GM18861 (cell line): ENCODE measurements at regions not wholly inside any gene's neighbourhood (a gene's known extent, or its start where the extent isn't known, plus 50 kb on each side); places are given as distances from the start of the nearest gene placed in this dataset.

Source experiments
- ATAC-seq: cut with Tn5 transposase; IDR thresholded peaks from one replicate; pipeline ENCODE4 v1.9.1; 2021; ENCODE audit not compliant: unreplicated experiment

DNA sequence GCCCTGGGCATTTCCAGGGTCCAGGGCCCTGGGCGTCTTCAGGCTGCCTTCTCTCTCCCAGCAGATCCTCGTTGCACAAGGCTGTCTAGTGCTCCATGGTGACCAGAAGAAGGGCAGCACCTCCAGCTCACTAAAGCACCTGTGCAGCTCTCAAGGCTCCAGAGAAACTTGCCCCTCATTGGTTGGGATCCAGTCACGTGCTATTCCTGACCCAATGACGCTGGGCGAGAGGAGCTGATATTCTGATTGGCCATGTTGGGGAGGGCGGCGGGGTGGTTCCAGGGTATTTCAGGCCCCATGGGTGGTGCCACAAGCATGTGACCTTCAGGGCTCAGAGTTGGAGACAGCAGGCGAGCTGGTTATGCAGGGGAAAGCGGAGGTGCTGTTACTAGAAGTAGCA lies 309.1 kb downstream of the TOX3 start:
- ATAC-seq = no peak

DNA sequence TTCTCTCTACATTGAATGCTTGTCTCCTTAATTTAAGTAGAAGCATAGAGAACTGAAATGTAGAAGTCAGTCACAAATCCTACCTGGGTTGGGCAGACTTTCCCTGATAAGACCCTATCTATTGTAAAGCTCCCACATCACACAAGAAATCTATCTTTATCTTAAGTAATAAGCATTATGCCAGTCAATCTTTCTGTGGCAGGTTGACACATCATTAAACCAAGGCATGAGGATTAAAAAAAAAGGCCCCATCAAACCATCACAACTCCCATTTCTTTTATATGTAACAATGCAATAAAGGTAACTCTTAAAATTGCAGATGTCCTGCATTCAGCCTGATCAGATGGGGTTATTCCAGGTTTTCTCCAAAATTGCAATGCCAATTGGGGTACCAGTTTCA lies 311.8 kb downstream of the TOX3 start:
- no peak for ATAC-seq

DNA sequence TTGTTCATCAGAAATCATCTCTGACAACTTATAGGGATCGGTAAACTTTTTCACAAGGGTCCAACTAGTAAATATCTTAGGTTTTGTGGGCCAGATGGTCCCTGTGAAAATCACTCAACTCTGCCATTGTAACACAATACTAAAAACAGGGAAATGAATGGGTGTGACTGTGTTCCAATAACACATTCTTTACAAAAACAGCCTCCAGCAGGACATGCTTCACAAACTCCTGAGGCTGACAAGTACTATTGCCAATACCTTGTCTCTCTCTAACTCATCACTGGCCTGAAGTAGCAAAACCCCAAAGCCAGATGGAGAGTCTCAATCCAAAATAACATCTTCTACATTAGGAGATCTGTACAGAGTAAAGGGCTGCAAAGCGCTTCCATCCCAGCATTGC lies 312.3 kb downstream of the TOX3 start:
- no peak for ATAC-seq

DNA sequence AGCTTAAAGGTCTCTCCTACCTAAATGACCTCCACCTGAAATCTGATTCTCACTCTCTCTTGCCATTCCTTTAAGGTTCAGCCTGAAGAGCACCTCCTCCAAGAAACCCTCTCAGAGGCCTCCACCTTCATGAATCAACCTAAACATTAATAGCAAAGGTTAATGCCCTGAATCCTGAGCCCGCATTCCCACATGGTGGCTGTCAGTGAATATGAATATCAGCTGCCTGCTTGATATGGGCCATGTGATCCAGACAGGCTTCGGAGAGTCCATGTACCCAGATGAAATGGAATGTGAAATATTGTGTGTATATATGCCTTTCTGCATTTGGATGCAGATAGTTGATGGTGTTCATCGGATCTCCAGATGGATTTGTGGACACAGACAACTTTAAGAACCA lies 317.5 kb downstream of the TOX3 start:
- ATAC-seq = no peak

DNA sequence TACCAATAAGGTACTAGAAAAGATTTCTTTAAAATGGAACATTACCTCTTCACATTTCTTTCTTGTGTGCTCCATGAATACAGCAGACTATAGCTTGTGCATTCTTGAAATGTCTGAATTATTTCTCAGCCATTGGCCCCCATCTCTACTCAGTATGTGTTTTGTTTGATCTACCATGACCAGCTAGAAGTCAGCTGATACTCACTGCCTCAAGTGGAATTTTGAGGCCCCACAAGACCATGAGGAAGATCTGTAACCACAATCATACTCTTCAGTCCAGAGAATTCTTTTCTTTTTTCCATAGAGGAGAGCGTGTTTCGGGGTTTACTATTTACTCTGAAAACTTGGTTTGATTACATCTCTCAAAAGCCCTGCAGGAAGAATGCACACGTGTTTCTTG lies 319.1 kb downstream of the TOX3 start:
- no peak for ATAC-seq

DNA sequence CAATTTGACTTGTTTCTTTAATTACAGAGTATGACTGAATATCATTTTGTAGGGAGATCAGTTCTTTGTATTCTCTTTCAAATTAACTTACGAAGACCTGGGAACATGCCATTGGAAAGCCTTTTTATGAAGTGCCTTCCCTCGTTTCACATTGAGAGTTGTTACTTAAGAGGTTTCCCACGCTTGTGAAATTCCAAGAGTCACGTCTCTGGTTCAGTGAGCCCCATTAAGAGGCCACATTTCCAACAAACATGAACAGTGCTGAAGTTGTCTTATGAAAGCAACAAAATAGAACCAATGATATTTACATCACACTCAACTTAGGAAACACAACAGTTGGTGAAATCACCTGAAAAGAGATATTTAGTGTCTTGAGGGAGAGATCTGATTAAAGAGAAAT lies 334.1 kb downstream of the TOX3 start:
- ATAC-seq = no peak

DNA sequence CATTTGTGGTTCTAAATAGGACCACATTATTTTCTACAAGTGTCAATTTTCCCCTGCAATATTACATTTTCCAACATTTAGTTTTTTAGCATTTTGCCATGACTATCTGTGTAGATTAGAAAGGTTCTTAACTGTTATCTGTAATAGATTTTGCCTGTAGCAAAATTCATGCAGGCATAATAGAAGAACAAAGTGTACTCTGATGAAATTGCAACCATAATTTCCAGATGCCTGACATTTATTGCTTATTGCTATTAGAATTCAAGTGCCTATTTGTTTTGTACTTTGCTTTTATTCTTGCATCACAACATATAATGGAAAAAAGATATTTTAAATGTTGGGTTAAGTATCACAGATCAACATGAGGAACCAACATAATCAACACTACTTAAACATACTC lies 337.7 kb downstream of the TOX3 start:
- ATAC-seq = no peak

DNA sequence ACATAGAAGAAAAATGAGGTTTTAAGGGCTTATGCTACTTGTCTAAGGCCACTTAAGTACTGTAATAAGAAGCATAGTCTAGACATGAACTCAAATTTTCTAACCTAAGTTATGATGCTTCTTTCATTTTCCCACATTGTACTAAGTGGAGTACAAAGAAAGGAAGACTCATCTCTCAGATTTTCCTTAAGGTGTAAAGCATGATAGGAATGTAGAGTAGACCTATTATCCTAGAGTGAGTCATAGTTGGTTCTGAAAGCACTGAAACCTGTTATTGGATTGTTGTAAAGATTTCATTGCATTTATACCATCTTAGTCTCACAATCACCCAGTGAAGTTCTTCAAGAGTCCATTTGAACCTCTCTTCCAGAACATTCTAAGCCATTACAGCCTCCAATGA lies 343.8 kb downstream of the TOX3 start:
- ATAC-seq = no peak

DNA sequence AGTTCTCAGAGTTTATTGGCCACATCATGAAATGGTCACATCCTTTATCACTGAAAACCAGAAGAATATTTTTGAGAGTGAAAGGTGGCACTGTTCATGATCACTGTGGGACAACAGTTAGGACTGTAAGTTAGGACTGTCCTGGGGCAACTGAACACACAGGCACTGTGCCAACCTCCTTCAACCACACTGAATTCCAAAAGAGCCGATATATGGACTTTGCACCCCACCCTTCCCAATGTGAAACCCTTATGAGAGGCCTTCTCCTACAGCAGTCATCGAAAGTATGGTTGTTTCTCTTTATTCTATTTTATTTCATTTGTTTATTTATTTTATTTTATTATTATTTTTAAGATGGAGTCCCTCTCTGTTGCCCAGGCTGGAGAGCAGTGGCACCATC lies 353.5 kb downstream of the TOX3 start:
- ATAC-seq = no peak

DNA sequence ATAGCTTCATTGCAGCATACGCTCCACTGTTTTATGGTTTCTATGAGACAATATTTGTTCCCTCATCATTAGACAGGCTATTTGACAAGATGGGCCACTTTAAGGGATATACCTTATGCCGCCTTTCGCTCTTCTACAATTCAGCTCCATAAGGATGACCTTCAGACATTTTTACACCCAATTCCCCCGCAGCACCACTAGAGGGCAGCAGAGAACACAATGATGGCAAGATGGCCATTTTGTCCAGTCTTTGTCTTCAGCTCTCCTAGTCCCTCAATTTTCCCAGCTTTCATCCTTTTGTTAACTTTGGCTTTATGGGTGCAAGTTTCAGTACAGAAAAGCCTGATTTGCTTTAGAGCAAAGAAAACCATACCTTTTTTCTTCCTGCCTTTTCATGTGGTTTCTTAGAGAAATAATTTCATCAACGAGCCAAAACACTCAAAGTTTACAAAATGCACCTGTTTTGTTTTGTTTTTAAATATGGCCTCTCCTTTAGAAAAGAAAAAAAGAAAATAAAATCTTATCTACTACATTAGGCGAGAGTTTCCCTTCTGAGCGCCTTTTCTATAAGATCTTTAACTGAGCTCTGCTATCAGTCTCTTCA lies 355.3 kb downstream of the TOX3 start:
- no peak for ATAC-seq

DNA sequence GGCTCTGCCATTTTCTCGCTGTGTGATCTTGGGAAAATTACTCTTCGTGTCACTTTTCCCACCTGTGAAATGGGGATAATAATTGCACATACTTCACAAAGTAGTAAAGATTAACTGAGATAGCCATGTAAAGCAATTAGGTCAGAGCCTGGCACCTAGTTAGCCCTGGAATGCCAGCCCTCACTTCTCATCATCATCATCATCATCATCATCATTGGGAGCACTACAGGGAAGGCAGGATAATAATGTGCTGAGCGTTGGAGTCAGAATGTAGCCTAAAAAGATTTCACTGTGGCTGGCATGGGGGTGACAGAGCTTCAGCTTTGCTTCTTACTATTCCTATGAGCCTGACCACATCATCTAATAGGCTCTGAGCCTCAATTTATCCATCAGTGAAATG lies 362.6 kb downstream of the TOX3 start:
- ATAC-seq = no peak

DNA sequence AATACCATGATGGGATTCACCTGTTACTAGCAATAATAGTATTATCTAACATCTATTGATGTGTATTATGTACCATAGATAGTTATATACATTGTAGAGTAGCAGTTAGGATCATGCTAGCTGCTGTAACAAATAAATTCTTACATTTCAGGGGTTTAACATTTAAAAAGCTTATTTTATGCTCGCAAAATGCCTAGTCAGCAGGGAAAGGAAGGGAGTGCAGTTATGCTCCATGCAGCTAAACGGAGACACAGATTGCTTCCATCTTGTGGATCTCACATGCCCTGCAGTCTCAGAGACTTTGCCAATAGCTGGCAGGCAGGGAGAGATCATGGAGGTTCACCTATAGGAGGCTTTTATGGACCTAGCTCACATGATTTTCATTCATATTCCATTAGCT lies 364.1 kb downstream of the TOX3 start:
- no peak for ATAC-seq

DNA sequence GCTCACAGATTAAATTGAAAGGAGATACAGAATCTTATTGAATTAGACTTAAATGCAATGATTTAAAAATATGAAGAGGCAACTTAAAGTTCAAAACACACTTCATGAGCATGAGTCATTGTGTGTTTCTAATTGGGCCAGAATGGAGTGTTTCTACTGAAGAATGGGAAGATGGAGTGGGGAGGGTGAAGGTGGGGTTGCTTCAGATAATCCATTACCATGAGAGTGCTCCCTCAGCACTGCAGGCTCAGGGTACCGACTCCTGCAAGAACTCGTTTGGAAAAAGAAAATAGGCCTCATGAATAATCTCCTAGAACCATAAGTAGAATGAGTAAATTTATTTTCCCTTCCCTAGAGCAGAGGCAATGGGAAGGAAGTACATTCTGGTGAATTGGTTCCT lies 372.8 kb downstream of the TOX3 start:
- no peak for ATAC-seq

DNA sequence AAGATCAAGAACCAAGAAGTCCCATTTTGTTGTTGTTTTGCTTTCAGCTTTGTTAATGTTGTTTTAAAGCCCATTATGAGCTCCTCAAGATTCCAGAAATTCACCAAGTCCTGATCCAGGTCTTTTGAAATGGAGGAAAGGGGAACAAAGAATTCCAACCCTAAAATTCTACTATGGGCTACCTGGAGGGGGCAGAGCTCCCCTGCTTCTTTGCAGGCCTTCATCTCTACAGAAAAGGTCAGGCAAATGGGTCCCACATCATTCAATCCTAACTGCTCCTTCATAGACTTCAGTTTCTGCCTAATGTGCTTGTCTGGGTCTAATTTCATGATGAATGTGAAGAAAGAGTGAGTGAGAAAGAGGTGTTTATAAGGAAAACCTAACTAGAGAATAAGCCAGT lies 375.5 kb downstream of the TOX3 start:
- ATAC-seq = no peak

DNA sequence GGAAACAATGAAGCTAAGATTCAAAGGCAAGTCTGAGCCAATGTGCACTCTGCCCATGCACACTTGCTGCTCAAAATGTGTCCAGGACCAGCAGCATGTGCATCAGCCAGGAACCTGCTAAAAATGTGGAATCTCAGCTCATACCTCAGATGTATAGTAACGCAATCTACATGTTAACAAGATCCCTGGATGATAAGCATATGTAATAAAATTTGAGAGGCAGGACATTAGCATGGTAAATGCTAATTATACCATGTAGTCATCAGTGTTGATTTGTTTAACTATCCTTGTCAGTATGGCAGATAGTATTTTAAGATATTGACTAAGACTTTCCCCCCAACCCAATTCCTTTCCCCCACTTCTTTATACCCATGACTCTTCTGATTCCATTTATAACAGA lies 379.6 kb downstream of the TOX3 start:
- no peak for ATAC-seq

DNA sequence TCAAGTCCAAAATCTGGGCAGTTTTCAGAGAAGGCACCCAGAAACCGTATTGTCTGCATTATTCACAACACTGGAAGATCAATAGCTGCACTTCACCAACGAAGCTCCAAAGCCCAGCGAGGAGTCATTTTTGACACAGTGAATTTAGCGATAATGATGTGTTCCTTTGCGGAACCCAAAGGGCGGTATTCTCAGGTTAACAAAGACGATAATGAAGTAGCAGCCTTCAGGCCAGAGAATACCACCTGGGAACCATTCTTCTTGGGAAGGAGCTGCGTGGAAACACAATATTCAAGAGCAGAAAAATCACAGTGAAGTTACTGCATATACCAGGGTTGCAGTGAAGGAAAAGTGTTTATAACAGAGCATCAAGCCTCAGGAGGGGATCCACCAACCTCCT lies 381.0 kb downstream of the TOX3 start:
- no peak for ATAC-seq

DNA sequence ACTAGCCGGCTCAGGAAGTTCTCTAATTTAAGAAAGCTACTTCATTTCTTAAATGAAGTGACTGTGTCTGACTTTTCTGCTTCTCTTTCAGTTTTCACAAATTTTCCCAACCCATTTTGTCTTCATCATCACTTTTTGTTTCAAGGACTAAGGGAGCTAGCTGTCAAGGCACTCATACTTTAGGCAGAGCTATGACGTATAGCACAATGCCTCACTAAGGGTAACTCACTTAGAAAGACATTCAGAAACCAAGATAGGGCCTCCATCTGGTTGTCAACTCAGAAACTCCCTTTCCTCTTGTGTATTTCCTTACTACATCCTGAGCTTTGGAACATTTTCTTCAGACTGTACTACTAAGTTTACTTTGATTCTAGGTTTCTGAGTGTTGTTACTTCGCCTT lies 397.9 kb downstream of the TOX3 start:
- no peak for ATAC-seq

DNA sequence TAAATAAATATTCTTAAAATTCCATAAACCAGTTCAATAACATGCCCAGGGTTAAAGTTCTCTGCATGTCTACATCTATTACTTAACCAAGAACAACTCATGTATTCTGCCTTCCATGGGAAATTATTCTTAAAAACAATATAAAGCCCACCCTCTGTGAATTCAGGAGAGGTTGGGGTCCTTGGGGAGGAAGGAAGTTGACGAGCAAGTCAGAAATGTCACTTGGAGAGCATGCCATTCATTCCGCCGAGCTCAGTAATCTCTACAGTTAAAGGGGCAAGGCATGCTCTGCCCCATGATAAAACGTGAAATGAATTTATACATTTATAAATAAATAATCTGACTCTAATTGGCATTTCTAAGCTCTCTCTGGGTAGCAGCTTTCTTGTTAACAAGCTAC lies 405.1 kb downstream of the TOX3 start:
- no peak for ATAC-seq

DNA sequence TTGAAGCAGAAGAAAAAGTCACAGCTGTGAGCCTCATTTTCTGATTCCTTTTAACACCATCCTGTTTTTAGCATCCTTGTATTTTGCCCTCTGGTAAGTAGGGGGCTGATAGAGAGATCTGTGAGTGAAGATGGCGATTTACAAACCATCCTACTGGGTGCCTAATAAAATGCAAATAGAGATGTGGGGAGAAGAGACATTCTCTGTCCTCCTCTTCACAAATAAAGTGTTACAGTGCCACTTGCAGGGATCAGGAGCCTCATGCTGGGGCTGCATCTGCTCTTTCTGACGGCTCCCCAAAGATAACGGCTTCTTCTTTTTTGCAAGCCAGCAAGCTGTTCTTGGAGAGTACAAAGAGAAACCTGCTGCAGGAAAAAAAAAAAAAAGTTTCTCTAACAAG lies 418.6 kb downstream of the TOX3 start:
- ATAC-seq = no peak

DNA sequence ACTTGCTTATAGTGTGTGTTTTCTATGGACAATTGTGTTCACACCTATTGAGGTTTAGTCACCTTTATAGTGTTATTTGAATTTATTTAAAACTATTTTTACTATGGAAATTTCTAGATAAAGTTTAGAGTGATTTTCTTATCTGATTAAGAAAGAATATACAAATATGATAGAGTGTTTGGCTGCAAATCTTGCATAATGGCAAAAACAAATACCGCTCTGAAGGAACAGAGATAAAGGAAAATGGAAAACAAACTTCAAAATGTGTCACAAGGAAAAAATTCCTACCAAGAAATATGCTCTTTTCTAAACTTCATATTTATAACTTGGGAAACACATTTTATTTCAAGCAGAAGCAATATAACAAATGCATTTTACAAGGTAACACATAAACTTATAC lies 423.1 kb downstream of the TOX3 start:
- no peak for ATAC-seq

DNA sequence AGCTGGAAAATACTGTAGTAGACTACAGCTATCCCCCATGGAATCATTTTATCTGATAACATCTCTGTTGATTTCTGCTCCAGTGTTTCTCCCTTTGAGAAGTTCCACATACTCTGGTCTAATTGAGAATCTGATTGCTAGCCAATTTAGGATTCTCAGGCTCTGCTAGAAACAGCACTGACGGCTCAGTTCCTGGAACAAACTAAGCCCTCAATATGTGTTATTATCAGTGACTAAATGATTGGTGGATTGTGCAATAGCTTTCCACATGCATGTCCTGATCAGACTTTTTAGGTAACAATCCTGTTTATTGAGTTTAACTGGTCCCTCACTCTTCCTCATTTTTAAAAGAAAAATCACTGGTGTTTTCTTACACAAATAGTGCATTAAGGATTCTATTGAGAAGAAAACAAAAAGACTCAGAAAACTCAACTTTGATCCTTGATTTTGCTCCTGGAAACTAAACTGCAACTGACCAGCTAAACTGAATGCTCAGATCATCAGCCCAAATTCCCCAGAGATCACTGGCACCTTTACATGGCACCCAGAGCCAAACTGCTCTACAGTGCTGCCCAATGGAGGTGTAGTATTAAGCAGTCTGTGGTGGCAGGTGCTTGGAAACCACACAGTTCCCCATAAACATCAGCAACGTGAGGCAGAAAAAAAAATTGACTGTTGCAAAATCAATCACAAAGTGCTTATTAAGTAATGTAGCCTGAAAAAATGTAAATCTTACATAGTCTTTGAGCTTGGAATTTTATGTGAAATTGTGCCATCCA lies 423.7 kb downstream of the TOX3 start:
- ATAC-seq = no peak

DNA sequence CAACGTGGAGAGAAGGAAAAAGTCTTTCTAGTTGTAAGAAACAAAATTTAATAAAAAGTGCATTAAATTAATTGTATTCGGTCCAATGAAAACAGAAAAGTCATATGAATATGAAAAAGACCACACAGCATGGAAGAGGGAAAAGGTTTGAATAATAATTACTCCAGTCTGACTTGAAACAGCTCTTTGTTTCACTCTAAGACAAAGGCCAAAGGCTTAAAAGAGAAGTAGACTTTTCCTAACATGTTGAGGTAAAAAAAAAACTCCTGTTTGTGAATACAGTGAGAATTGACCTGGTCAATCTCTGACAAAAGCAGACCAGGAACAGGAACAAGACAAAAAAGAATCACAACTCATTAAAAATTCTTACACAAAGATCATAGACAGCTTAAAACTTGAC lies 429.8 kb downstream of the TOX3 start:
- no peak for ATAC-seq

DNA sequence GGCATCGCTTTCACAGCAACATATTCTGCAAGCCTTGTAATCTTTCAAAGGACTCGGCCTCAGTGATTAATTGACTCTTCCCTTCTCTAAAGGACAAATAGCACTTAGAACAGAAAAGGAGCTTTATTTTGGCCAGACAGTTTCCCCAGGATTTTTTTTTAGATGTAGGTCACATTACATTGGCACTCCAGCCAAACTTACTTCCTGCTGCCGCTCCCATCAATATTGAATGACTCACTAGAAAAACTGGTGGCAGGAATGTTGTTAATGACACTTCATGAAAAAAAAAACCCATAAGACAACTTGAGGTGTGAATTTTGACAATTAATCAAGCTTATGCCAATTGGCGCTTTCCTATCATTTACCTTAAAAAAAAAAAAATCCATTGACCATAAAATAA lies 432.6 kb downstream of the TOX3 start:
- ATAC-seq = no peak
